Forelimb muscle (tissue), 1 donor: ENCODE measurements at regions not wholly inside any gene's neighbourhood (a gene's known extent, or its start where the extent isn't known, plus 50 kb on each side); places are given as distances from the start of the nearest gene placed in this dataset.
A peak's percentile ranks its signal among the peaks of the same experiment; 100 is the strongest.
"Not testable (repeated sequence)": the region's sequence is repeated elsewhere in the genome, so short reads cannot be mapped to it uniquely, and the experiment has no call there.

Source experiments
- DNase-seq: peaks from one replicate; pipeline ENCODE4 v3.0.0-alpha.2; 2013; ENCODE audit warnings: low read depth

GRCh38 chrX:116289592-116289991 lies 119.0 kb downstream of the AGTR2 start:
- DNase-seq, result no peak

- no peak for DNase-seq
Observed at GRCh38 chrX:116290359-116290758, 119.8 kb downstream of the AGTR2 start.

GRCh38 chrX:116292183-116292582 lies 121.6 kb downstream of the AGTR2 start:
- DNase-seq, result no peak

GRCh38 chrX:116298956-116299355 lies 128.4 kb downstream of the AGTR2 start:
- DNase-seq, result no peak

GRCh38 chrX:116306218-116306617 lies 130.2 kb upstream of the SLC6A14 start:
- no peak for DNase-seq

- DNase-seq, result peak; percentile 13
Observed at GRCh38 chrX:116317409-116317808, 119.0 kb upstream of the SLC6A14 start.

- DNase-seq, result no peak
Observed at GRCh38 chrX:116318672-116319071, 117.7 kb upstream of the SLC6A14 start.

GRCh38 chrX:116321711-116322110 lies 114.7 kb upstream of the SLC6A14 start:
- DNase-seq, result no peak

GRCh38 chrX:116332026-116332425 lies 104.4 kb upstream of the SLC6A14 start:
- not testable (repeated sequence) for DNase-seq

- DNase-seq, result not testable (repeated sequence)
Observed at GRCh38 chrX:116334797-116335196, 101.6 kb upstream of the SLC6A14 start.

- no peak for DNase-seq
Observed at GRCh38 chrX:116339407-116339806, 97.0 kb upstream of the SLC6A14 start.

GRCh38 chrX:116342903-116343302 lies 93.5 kb upstream of the SLC6A14 start:
- DNase-seq, result no peak

- DNase-seq, result no peak
Observed at GRCh38 chrX:116345958-116346357, 90.4 kb upstream of the SLC6A14 start.

GRCh38 chrX:116357329-116357728 lies 79.1 kb upstream of the SLC6A14 start:
- no peak for DNase-seq

- DNase-seq, result no peak
Observed at GRCh38 chrX:116378961-116379360, 57.4 kb upstream of the SLC6A14 start.

- DNase-seq, result peak; percentile 38
Observed at GRCh38 chrX:116379854-116380253, 56.6 kb upstream of the SLC6A14 start.

GRCh38 chrX:116384406-116384954 lies 51.9 kb upstream of the SLC6A14 start:
- peak; percentile 60 for DNase-seq
